ENCODE measurements at regions not wholly inside any gene's neighbourhood (a gene's known extent, or its start where the extent isn't known, plus 50 kb on each side); places are given as distances from the start of the nearest gene placed in this dataset.

DNA sequence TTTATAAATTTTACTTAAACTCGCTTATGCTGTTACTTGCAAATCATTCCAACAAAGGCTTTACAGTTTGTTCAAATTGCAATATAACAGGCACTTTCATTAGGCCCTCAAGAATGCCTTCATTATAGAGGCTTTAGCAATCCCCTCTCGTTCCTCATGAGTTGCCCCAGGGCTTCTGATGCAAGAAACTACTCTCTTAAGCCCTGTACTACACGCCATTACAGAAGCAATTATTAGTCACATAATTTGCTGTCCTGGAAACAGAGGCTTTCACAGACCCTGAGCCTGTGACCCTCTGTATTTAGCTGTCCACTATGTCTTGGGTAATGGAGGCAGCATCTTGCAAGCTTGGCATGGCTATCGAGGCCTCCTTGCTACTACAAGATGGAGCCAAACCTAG lies 965.9 kb upstream of the DIAPH2 start:
- TF ChIP-seq EZH2 (IDR thresholded peaks at IDR 0.05; ENCODE audit: borderline replicate concordance, low read length): no peak
- TF ChIP-seq, protein P1, sequence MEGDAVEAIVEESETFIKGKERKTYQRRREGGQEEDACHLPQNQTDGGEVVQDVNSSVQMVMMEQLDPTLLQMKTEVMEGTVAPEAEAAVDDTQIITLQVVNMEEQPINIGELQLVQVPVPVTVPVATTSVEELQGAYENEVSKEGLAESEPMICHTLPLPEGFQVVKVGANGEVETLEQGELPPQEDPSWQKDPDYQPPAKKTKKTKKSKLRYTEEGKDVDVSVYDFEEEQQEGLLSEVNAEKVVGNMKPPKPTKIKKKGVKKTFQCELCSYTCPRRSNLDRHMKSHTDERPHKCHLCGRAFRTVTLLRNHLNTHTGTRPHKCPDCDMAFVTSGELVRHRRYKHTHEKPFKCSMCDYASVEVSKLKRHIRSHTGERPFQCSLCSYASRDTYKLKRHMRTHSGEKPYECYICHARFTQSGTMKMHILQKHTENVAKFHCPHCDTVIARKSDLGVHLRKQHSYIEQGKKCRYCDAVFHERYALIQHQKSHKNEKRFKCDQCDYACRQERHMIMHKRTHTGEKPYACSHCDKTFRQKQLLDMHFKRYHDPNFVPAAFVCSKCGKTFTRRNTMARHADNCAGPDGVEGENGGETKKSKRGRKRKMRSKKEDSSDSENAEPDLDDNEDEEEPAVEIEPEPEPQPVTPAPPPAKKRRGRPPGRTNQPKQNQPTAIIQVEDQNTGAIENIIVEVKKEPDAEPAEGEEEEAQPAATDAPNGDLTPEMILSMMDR (conservative IDR thresholded peaks at IDR 0.05 in 1 of 2, IDR thresholded peaks at IDR 0.05 in 1 of 2; ENCODE audit: extremely low read depth in 1 of 2, insufficient read depth in 1 of 2, low read depth in 1 of 2, low read length in 2 of 2): no peak
